HG02885 (cell line): ENCODE measurements at regions not wholly inside any gene's neighbourhood (a gene's known extent, or its start where the extent isn't known, plus 50 kb on each side); places are given as distances from the start of the nearest gene placed in this dataset.

Source experiments
- ATAC-seq: cut with Tn5 transposase; IDR thresholded peaks from one replicate; pipeline ENCODE4 v1.9.1; 2021; ENCODE audit warnings: mild to moderate bottlenecking; ENCODE audit not compliant: unreplicated experiment, poor library complexity

DNA sequence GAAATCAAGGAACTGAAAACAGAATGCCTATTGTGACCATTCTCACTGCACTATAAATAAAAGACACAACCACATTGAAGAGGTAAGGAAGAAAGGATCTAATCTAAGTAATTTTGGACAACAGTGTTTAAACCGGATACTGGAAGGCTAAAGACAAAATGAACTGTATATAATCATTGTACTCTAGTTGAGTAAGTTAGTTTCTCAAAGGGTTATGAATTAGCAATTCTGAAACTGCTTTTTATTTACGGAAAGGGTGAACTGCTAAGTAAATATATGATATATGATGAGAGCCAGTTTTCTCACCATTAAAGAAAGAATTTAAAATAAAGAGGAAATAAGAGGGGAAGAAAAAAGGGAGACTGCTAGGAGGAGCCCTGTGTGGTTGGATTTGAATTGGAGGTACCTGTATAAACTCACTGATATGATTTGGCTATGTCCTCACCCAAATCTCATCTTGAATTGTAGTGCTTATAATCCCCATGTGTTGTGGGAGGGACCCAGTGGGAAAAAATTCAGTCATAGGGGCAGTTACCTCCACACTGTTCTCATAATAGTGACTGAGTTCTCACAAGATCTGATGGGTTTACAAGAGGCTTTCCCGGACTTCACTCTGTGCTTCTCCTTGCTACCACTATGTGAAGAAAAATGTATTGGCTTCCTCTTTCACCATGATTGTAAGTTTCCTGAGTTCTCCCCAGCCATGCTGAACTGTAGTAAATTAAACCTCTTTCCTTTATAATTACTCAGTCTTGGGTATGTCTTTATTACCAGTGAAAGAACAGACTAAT lies 607.7 kb downstream of the PYDC2 start:
- ATAC-seq, result peak; percentile 90

DNA sequence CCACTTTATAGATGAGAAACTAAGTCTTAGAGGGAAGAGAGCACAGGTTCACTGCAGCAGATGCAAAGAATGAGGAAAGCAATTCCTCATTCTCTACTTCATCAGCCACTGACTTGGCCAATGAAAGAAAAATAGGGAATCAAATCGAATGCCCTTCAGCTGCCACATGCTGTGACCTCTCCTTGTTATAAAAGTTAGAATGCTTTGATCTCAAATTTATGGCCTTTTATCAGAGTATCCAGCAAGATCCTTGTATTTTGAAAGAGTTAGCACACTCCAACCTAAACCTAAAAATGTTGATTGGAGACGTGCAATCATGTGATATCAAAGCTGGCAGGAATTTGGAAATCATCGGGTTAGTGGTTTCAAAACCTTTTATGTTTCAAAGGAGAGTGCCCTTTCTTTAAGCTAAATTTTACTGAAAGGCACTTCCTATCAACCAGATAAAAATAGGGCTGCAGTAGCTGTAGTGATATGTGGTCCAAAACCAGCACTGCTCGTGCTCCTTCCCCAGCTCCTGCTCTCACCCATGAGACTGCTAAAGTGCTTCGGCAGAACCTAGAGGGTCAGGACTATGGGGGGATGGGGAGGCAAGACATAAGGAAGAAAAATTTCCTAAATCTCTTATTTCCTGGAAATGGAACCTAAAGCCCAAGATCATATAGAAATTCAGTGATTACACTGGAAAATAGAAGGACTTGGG lies 617.0 kb downstream of the PYDC2 start:
- no peak for ATAC-seq

DNA sequence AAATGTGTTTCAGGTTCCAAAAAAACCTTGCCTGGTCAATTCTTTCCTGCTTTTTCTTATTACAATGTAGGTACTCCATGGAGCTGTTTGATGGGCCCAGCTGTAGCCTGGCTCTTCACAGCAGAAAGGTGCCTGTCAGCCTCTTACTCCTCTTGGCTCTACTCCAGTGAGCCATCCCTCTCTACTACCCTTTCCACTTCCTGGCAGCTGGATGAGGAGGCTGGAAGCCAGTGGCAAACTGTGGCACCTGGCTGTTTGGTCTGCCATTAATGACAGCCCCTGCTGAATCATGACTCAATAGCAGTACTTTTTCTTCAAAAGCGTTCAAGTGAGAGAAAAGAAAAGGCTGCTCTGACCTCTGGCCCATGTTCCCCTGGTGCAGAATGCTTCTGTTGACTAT lies 618.1 kb downstream of the PYDC2 start:
- no peak for ATAC-seq

DNA sequence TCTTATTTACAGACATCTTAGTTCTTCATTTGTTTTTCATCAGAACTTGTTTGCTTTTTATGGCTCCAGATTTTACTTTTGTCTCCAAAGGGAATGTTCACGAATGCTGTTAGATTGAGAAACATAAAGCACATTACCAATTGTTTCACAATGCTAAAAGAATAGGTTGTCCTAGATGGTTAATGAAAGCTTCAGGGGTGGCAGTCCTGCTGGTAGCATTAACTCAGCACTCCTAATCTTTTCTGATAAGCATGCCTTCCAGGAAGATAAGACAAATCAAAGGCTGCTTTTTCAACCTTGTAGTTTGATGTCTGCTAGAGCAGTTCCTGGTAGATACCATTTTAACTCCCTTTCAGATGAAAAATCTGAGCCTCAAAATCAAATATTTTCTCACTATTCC lies 619.4 kb downstream of the PYDC2 start:
- no peak for ATAC-seq

DNA sequence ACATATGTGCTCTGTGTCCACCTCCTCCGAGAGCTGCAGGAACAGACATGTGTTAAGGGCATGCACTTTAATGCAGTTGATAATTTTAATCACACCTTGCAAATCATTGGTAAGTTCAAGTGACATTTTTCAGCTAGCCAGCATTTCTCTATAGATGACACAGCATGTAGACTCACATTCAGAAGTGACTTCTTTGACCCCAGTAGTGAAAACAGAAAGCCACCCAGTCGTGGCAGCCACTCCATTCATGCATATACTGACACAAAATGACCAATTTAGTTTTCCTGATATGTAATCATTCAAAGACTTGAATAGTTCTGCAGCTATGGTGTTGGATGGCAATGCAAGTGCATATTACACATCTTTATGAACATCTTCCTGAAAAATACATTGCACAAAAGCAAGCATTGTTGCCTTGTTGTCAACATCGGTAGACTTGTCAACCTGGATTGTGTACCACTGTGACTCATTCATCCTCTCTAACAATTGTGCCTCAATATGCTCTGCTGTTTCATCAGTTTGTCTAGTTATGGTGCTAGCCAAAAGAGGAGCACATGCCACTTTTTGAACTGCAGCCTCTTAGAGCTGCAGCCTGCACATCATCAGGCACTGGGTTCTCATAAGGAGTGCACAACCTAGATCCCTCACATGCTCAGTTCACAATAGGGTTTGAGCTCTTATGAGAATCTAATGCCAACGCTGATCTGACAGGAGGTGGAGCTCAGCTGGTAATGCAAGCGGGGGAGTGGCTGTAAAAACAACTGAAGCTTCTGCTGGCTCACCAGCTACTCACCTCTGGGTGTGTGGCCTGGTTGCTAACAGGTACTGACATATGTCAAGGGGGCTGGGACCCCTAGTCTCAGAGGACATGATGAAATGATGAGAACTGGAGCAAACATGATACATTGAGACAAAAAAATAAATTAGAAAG lies 622.0 kb downstream of the PYDC2 start:
- ATAC-seq, result peak; percentile 96
